ENCODE measurements at regions not wholly inside any gene's neighbourhood (a gene's known extent, or its start where the extent isn't known, plus 50 kb on each side); places are given as distances from the start of the nearest gene placed in this dataset.

DNA sequence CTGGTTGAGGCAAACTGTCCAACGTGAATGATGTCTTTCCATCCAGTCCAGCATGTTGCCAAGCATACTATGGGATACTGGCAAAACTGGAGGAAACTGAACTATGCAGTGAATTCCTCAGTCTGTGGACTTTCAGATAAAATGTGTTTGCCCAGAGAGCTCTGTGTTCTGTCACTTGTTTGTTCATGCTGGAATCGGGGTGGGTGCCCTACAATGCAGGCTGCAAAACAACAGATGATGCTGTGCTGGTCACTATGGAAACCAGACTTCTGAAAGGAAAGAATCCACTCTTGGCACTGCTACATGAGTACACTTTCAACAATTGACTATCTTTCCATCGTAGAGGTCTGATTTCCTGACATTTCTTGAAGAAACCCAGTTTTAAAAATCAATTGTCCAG, 272.5 kb upstream of the ARHGEF26 start:
- no TSS peak for BruUV-seq (replicated peaks)
- CTCF ChIA-PET = no interaction called here
- Histone ChIP-seq H3K9me3 (ENCODE audit: control insufficient read depth, insufficient read depth, low read depth, low read length) (no peaks in the 10 kb centered on the region), H3K27me3 (ENCODE audit: control insufficient read depth, insufficient read depth, low read length) (no peaks in the 10 kb centered on the region), H3K27ac (ENCODE audit: low read length) (no peak overlapping the region), H3K4me1 (ENCODE audit: control insufficient read depth, insufficient read depth, low read length) (no peaks in the 10 kb centered on the region), H3K4me3 (ENCODE audit: low read depth in 2 of 2, low read length in 2 of 2) (no peak overlapping the region), H3K36me3 (ENCODE audit: control insufficient read depth, insufficient read depth, low read length) (no peaks in the 10 kb centered on the region)
- DNase-seq (ENCODE audit: low read depth, low spot score) (no peak), ATAC-seq (no peak)
- TF ChIP-seq, protein P1, sequence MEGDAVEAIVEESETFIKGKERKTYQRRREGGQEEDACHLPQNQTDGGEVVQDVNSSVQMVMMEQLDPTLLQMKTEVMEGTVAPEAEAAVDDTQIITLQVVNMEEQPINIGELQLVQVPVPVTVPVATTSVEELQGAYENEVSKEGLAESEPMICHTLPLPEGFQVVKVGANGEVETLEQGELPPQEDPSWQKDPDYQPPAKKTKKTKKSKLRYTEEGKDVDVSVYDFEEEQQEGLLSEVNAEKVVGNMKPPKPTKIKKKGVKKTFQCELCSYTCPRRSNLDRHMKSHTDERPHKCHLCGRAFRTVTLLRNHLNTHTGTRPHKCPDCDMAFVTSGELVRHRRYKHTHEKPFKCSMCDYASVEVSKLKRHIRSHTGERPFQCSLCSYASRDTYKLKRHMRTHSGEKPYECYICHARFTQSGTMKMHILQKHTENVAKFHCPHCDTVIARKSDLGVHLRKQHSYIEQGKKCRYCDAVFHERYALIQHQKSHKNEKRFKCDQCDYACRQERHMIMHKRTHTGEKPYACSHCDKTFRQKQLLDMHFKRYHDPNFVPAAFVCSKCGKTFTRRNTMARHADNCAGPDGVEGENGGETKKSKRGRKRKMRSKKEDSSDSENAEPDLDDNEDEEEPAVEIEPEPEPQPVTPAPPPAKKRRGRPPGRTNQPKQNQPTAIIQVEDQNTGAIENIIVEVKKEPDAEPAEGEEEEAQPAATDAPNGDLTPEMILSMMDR (IDR thresholded peaks at IDR 0.05) = no peak
- TF ChIP-seq, protein P2, sequence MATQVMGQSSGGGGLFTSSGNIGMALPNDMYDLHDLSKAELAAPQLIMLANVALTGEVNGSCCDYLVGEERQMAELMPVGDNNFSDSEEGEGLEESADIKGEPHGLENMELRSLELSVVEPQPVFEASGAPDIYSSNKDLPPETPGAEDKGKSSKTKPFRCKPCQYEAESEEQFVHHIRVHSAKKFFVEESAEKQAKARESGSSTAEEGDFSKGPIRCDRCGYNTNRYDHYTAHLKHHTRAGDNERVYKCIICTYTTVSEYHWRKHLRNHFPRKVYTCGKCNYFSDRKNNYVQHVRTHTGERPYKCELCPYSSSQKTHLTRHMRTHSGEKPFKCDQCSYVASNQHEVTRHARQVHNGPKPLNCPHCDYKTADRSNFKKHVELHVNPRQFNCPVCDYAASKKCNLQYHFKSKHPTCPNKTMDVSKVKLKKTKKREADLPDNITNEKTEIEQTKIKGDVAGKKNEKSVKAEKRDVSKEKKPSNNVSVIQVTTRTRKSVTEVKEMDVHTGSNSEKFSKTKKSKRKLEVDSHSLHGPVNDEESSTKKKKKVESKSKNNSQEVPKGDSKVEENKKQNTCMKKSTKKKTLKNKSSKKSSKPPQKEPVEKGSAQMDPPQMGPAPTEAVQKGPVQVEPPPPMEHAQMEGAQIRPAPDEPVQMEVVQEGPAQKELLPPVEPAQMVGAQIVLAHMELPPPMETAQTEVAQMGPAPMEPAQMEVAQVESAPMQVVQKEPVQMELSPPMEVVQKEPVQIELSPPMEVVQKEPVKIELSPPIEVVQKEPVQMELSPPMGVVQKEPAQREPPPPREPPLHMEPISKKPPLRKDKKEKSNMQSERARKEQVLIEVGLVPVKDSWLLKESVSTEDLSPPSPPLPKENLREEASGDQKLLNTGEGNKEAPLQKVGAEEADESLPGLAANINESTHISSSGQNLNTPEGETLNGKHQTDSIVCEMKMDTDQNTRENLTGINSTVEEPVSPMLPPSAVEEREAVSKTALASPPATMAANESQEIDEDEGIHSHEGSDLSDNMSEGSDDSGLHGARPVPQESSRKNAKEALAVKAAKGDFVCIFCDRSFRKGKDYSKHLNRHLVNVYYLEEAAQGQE (IDR thresholded peaks at IDR 0.05; ENCODE audit: insufficient read depth in 1 of 2, low read depth in 2 of 2, low read length in 1 of 2) = no peak
- TF ChIP-seq SIN3A (IDR thresholded peaks at IDR 0.05; ENCODE audit: borderline replicate concordance, insufficient read depth, low read depth, low read length) (no peak), POLR2AphosphoS5 (IDR thresholded peaks at IDR 0.05; ENCODE audit: low read depth, low read length) (no peak), TCF7L2 (IDR thresholded peaks at IDR 0.05; ENCODE audit: low read depth, low read length) (no peak)
- intact Hi-C loops (cut with micrococcal nuclease; ENCODE audit: unreplicated experiment) = no loop called here
- in situ Hi-C loops (cut with HindIII; ENCODE audit: low pct_unique_long_range_greater_than_20kb, low sequenced_read_pairs) = no loop called here
- POLR2A ChIA-PET = no interaction called here

DNA sequence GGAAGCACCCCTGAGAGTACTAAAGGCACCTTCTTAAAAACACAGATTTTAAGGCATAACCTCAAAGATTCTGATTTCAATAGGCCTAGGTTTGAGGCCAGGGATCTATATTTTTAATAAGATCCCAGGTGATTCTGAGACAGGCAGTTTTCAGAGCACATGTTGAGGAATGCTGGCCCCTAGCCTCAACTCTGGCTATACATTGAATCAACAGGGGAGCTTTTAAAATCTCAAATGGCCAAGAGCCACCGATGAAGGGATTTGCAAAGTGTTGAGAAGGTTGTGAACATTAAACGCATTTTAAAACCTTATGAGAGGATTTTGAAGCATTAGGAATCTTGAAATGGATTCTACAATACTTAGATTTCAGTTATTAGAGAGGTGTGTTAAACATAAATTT, 268.8 kb upstream of the ARHGEF26 start:
- in situ Hi-C loops (cut with HindIII; ENCODE audit: low pct_unique_long_range_greater_than_20kb, low sequenced_read_pairs) = no loop called here
- no peak for ATAC-seq

More for the DNA sequence above, 268.8 kb upstream of the ARHGEF26 start:
- no peaks in the 10 kb centered on the region for H3K9me3 ChIP-seq (ENCODE audit: control insufficient read depth, insufficient read depth, low read depth, low read length)
- H3K4me3 ChIP-seq (ENCODE audit: low read depth in 2 of 2, low read length in 2 of 2) = no peak overlapping the region
- ChIA-PET CTCF (no interaction called here), POLR2A (no interaction called here)
- H3K4me1 ChIP-seq (ENCODE audit: control insufficient read depth, insufficient read depth, low read length) = no peaks in the 10 kb centered on the region
- H3K36me3 ChIP-seq (ENCODE audit: control insufficient read depth, insufficient read depth, low read length) = no peaks in the 10 kb centered on the region
- no peak for TF ChIP-seq POLR2AphosphoS5 (IDR thresholded peaks at IDR 0.05; ENCODE audit: low read depth, low read length)
- TF ChIP-seq TCF7L2 (IDR thresholded peaks at IDR 0.05; ENCODE audit: low read depth, low read length) = no peak
- no peak for TF ChIP-seq SIN3A (IDR thresholded peaks at IDR 0.05; ENCODE audit: borderline replicate concordance, insufficient read depth, low read depth, low read length)
- TF ChIP-seq, protein P1 (IDR thresholded peaks at IDR 0.05) = no peak
- TF ChIP-seq, protein P2 (IDR thresholded peaks at IDR 0.05; ENCODE audit: insufficient read depth in 1 of 2, low read depth in 2 of 2, low read length in 1 of 2) = no peak
- H3K27ac ChIP-seq (ENCODE audit: low read length) = no peak overlapping the region
- no peak for DNase-seq (ENCODE audit: low read depth, low spot score)
- intact Hi-C loops (cut with micrococcal nuclease; ENCODE audit: unreplicated experiment) = no loop called here
- no peaks in the 10 kb centered on the region for H3K27me3 ChIP-seq (ENCODE audit: control insufficient read depth, insufficient read depth, low read length)
- no TSS peak for BruUV-seq (replicated peaks)

Data from Panc1 (cell line).